Stomach (tissue), 8 donors: ENCODE measurements at regions not wholly inside any gene's neighbourhood (a gene's known extent, or its start where the extent isn't known, plus 50 kb on each side); places are given as distances from the start of the nearest gene placed in this dataset.
A peak's percentile ranks its signal among the peaks of the same experiment; 100 is the strongest.

Experiments
- DNase-seq, 2 donors: peaks; one replicate each; pipeline versions ENCODE4 v3.0.0 to v3.0.0-alpha.2; 2013 to 2019
- H3K27ac ChIP-seq, 5 donors: fragments of 200-600 bp in 4 of 5; sonication (generic) in 4 of 5; one replicate each; pipeline ENCODE4 v1.5.1; 2013 to 2019; ENCODE audit warnings: mild to moderate bottlenecking in 1 of 5, moderate library complexity in 1 of 5
- H3K27me3 ChIP-seq, 3 donors: fragments of 200-600 bp; sonication (generic); one replicate each; pipeline ENCODE4 v1.5.1; 2017 to 2019; ENCODE audit warnings: mixed run types in 1 of 3
- H3K36me3 ChIP-seq, 4 donors: fragments of 200-600 bp; sonication (generic); 1 replicate in 3 of 4; 2 replicates in 1 of 4; pipeline ENCODE4 v1.5.1; 2016 to 2019
- H3K4me1 ChIP-seq, 4 donors: fragments of 200-600 bp; sonication (generic); one replicate each; pipeline ENCODE4 v1.5.1; 2016 to 2019
- H3K4me3 ChIP-seq, 4 donors: fragments of 200-600 bp; sonication (generic) in 3 of 4; one replicate each; pipeline ENCODE4 v1.5.1; 2016 to 2019; ENCODE audit warnings: mild to moderate bottlenecking in 1 of 4
- H3K9me3 ChIP-seq, 4 donors: fragments of 200-600 bp; sonication (generic); one replicate each; pipeline ENCODE4 v1.5.1; 2016 to 2019
- CTCF ChIP-seq, 7 experiments: fragments of 450-650 bp in 4 of 7; fragments of 200-600 bp in 3 of 7; sonication (generic) in 3 of 7; IDR thresholded peaks; one replicate each; pipeline ENCODE4 v1.5.1; 2016 to 2019; ENCODE audit warnings: antibody characterized with exemption in 7 of 7, control low read depth in 2 of 7, mild to moderate bottlenecking in 1 of 7
- EP300 ChIP-seq: sonication (generic); formaldehyde crosslinking; IDR thresholded peaks from one replicate; pipeline ENCODE4 v1.6.1; 2017; ENCODE audit warnings: antibody characterized with exemption
- POLR2A ChIP-seq, 4 donors: fragments of 450-650 bp; IDR thresholded peaks; one replicate each; pipeline ENCODE4 v1.6.1; 2016; ENCODE audit warnings: antibody characterized with exemption in 4 of 4, control low read depth in 2 of 4, mild to moderate bottlenecking in 1 of 4, moderate library complexity in 1 of 4
- POLR2AphosphoS5 ChIP-seq, 3 donors: sonication (generic); formaldehyde crosslinking; IDR thresholded peaks; one replicate each; pipeline ENCODE4 v1.6.1; 2016; ENCODE audit warnings: antibody characterized with exemption in 3 of 3
- WGBS, 5 donors: extraction: QIAGEN DNeasy Blood & Tissue Kit in 3 of 5; methylation state at CpG; one replicate each; pipeline versions ENCODE4 v1.1.5 to v1.1.7; 2013 to 2018; 5-methylcytosine and 5-hydroxymethylcytosine counted together
- intact Hi-C: fragments of 100-400 bp; cut with DNase I; formaldehyde crosslinking; loops from one replicate; pipeline ENCODE4 v1.15.1; 2023; ENCODE audit warnings: low total_unique reads
- donor health status: healthy with polysubstance abuse.
- donor health status: Bipolar disorder and iron deficiency.
- donor health status: healthy.

- Histone ChIP-seq H3K4me3 (no peak overlapping the region), H3K27me3 (peaks cover 0 to 25% (median 0%) of the 10 kb centered on the region in 3 donors), H3K9me3 (no peaks in the 10 kb centered on the region), H3K36me3 (no peaks in the 10 kb centered on the region), H3K4me1 (no peaks in the 10 kb centered on the region), H3K27ac (no peak overlapping the region)
- DNase-seq = no peak
- 75 to 86% (median 78%) methylated on average over 8 to 9 of the region's 9 CpGs for WGBS, 5 donors
- TF ChIP-seq EP300 (no peak), POLR2AphosphoS5 (IDR thresholded peaks at IDR 0.05) (no peak), CTCF (IDR thresholded peaks at IDR 0.05) (no peak), POLR2A (IDR thresholded peaks at IDR 0.05) (no peak)
- intact Hi-C loops = no loop called here
Measured at GRCh38 chr2:238505892-238506280, 79.2 kb downstream of the ASB1 start.

- TF ChIP-seq POLR2A (IDR thresholded peaks at IDR 0.05) = no peak
- no peak for TF ChIP-seq CTCF (IDR thresholded peaks at IDR 0.05)
- TF ChIP-seq EP300 = no peak
- TF ChIP-seq POLR2AphosphoS5 (IDR thresholded peaks at IDR 0.05) = no peak
- Histone ChIP-seq H3K27me3 (peaks cover 0 to 31% (median 0%) of the 10 kb centered on the region in 3 donors), H3K27ac (no peak overlapping the region), H3K4me1 (no peaks in the 10 kb centered on the region), H3K4me3 (no peak overlapping the region), H3K36me3 (no peaks in the 10 kb centered on the region), H3K9me3 (no peaks in the 10 kb centered on the region)
- intact Hi-C loops = no loop called here
- WGBS, 5 donors = 62 to 72% (median 71%) methylated on average over 17 of the region's 17 CpGs
- DNase-seq = no peak
Measured at GRCh38 chr2:238506371-238507068, 79.8 kb downstream of the ASB1 start.

GRCh38 chr2:238507836-238508235 is 81.1 kb downstream of the ASB1 start:
- H3K36me3 ChIP-seq = no peaks in the 10 kb centered on the region
- no peaks in the 10 kb centered on the region for H3K9me3 ChIP-seq
- H3K4me3 ChIP-seq = no peak overlapping the region
- H3K4me1 ChIP-seq = no peaks in the 10 kb centered on the region
- WGBS, 5 donors = 71 to 83% (median 78%) methylated on average over 6 of the region's 6 CpGs
- H3K27me3 ChIP-seq = peaks cover 0 to 31% (median 0%) of the 10 kb centered on the region in 3 donors
- H3K27ac ChIP-seq = no peak overlapping the region
- no peak for TF ChIP-seq POLR2A (IDR thresholded peaks at IDR 0.05)
- TF ChIP-seq POLR2AphosphoS5 (IDR thresholded peaks at IDR 0.05) = no peak
- TF ChIP-seq CTCF (IDR thresholded peaks at IDR 0.05) = no peak
- intact Hi-C loops = no loop called here
- no peak for DNase-seq

DNA sequence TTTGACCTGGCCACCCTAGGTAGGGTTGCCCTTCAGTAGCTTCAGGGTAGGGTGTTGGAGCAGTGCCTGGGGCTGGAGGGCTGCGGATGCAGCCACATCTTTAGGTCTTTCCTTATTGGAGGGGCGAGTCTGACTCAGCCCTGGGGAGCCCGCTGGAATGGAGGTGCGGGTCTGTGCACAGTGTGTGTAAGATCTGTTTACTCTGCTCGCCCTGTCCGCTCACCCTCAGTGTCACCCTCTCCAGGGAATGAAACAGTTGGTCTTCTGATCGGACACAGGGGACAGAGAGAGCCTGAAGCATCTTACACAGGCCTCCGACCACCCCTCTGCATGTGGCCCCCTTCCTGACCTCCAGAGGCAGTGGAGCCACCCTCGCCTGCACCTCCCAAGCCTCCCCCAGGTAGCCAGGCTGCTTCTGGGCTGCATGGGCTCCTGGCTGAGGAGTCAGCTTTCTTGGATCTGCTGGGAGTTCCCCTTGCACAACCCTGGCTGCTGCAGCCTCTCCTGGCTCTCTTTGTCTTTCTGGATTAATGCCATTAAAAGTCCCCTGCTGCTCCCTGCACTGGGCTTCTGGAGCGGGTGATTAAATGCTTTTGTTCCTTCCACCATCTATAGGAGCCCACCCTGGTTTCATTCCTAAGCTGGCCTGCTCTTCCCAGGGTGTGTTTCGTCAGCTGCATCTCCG is 82.6 kb downstream of the ASB1 start:
- TF ChIP-seq POLR2AphosphoS5 (IDR thresholded peaks at IDR 0.05) = no peak
- TF ChIP-seq EP300 = no peak
- TF ChIP-seq POLR2A (IDR thresholded peaks at IDR 0.05) = no peak
- TF ChIP-seq CTCF (IDR thresholded peaks at IDR 0.05) = no peak
- DNase-seq = peak in 1 of 2 donors; percentile 44
- no peak overlapping the region for H3K4me3 ChIP-seq
- no peak overlapping the region for H3K27ac ChIP-seq
- no peaks in the 10 kb centered on the region for H3K9me3 ChIP-seq
- intact Hi-C loops = no loop called here
- H3K4me1 ChIP-seq = no peaks in the 10 kb centered on the region
- peaks cover 0 to 31% (median 0%) of the 10 kb centered on the region in 3 donors for H3K27me3 ChIP-seq
- H3K36me3 ChIP-seq = no peaks in the 10 kb centered on the region
- WGBS, 5 donors = 60 to 81% (median 71%) methylated on average over 6 to 12 of the region's 12 CpGs
